LNCAP (cell line): ENCODE measurements at regions not wholly inside any gene's neighbourhood (a gene's known extent, or its start where the extent isn't known, plus 50 kb on each side); places are given as distances from the start of the nearest gene placed in this dataset.

Experiments used
- CTCF ChIP-seq: fragments of 450-650 bp; IDR thresholded peaks from 2 replicates; pipeline ENCODE4 v1.5.1; 2017; ENCODE audit warnings: mild to moderate bottlenecking

GRCh38 chr22:47807506-47807905 is 1045.1 kb downstream of the TBC1D22A start:
- TF ChIP-seq CTCF: no peak

- TF ChIP-seq CTCF: no peak
Observed at GRCh38 chr22:47806894-47807293, 1044.4 kb downstream of the TBC1D22A start.

GRCh38 chr22:47805394-47805935 is 1043.0 kb downstream of the TBC1D22A start:
- no peak for TF ChIP-seq CTCF

- no peak for TF ChIP-seq CTCF
Observed at GRCh38 chr22:47804281-47804680, 1041.8 kb downstream of the TBC1D22A start.

- no peak for TF ChIP-seq CTCF
Observed at GRCh38 chr22:47802421-47802820, 1040.0 kb downstream of the TBC1D22A start.

- no peak for TF ChIP-seq CTCF
Observed at GRCh38 chr22:47801541-47802245, 1039.2 kb downstream of the TBC1D22A start.

- TF ChIP-seq CTCF: no peak
Observed at GRCh38 chr22:47798229-47798628, 1035.8 kb downstream of the TBC1D22A start.
